HCT116 (cell line): ENCODE measurements at regions not wholly inside any gene's neighbourhood (a gene's known extent, or its start where the extent isn't known, plus 50 kb on each side); places are given as distances from the start of the nearest gene placed in this dataset.

Experiments used
- ATAC-seq: fragments of 200-7000 bp; cut with Tn5 transposase; 2 replicates; pipeline ENCODE4 v1.9.1; 2020; ENCODE audit warnings: mild to moderate bottlenecking, moderate library complexity
- BruUV-seq: library from RNA; stranded (reverse); fragments of 400-500 nt; replicated peaks from 2 replicates; lab custom pipeline; 2021; lab: Mats Ljungman, UMichigan
- CTCF ChIA-PET: fragments of 300-600 bp; sonication (Branson Sonifier 250); formaldehyde crosslinking; loops from one replicate; lab custom pipeline; 2021; ENCODE audit warnings: antibody characterized with exemption; lab: Charles Lee
- POLR2A ChIA-PET: fragments of 300-600, 350-600 bp; sonication (Branson Sonifier 250); formaldehyde crosslinking; loops from one replicate; lab custom pipeline; 2021; ENCODE audit warnings: antibody characterized with exemption; lab: Charles Lee
- RAD21 ChIA-PET, 2 experiments: fragments of 300-600 bp; sonication (Branson Sonifier 250); formaldehyde crosslinking; loops; one replicate each; lab custom pipeline; 2023; ENCODE audit warnings: low total read pairs in 2 of 2; ENCODE audit not compliant: uncharacterized antibody in 2 of 2, unreplicated experiment in 2 of 2, low non-redundant PET in 1 of 2; lab: Charles Lee
- DNase-seq: peaks from one replicate; pipeline ENCODE4 v3.0.0-alpha.2; 2010; ENCODE audit warnings: low read depth, low spot score
- H2AFZ ChIP-seq: fragments of 200-600 bp; shearing (Covaris generic), sonication (generic); 2 replicates; pipeline ENCODE4 v1.6.1; 2017; ENCODE audit warnings: low read depth, mixed run types, mixed read lengths, antibody characterized with exemption, low read length; ENCODE audit not compliant: poor library complexity, severe bottlenecking
- H3K27ac ChIP-seq: 2 replicates; pipeline ENCODE4 v1.5.1; 2012; ENCODE audit warnings: low read depth, low read length
- H3K27me3 ChIP-seq: fragments of 200-600 bp; sonication (generic); 2 replicates; pipeline ENCODE4 v1.6.1; 2016; ENCODE audit warnings: mixed run types, low read length, mixed read lengths; ENCODE audit not compliant: insufficient read depth
- H3K36me3 ChIP-seq, 2 experiments: fragments of 200-500 bp in 1 of 2; fragments of 200-600 bp in 1 of 2; sonication (Bioruptor generic) in 1 of 2; sonication (generic) in 1 of 2; 2 replicates each; pipeline versions ENCODE4 v1.5.1 to v1.6.1; 2014 to 2016; ENCODE audit warnings: low read length in 2 of 2, inconsistent platforms in 1 of 2, mixed read lengths in 1 of 2, mixed run types in 1 of 2; ENCODE audit not compliant: insufficient read depth in 2 of 2, control insufficient read depth in 1 of 2
- H3K4me1 ChIP-seq, 2 experiments: fragments of 200-600 bp in 1 of 2; sonication (generic) in 1 of 2; 2 replicates each; pipeline versions ENCODE4 v1.5.1 to v1.6.1; 2012 to 2017; ENCODE audit warnings: low read length in 2 of 2, inconsistent platforms in 1 of 2, mild to moderate bottlenecking in 1 of 2, mixed read lengths in 1 of 2, mixed run types in 1 of 2, moderate library complexity in 1 of 2; ENCODE audit not compliant: insufficient read depth in 2 of 2, control insufficient read depth in 1 of 2
- H3K4me2 ChIP-seq: fragments of 200-600 bp; sonication (generic); 2 replicates; pipeline ENCODE4 v1.6.1; 2017; ENCODE audit warnings: mixed run types, low read length, mixed read lengths
- H3K4me3 ChIP-seq, 2 experiments: fragments of 200-600 bp in 1 of 2; sonication (generic) in 1 of 2; replicated peaks in 1 of 2; 2 replicates each; pipeline ENCODE4 v1.5.1; 2011 to 2016; ENCODE audit warnings: low read length in 2 of 2, control low read depth in 1 of 2, low read depth in 1 of 2, mild to moderate bottlenecking in 1 of 2, mixed read lengths in 1 of 2, mixed run types in 1 of 2
- H3K79me2 ChIP-seq: fragments of 200-600 bp; sonication (generic); 2 replicates; pipeline ENCODE4 v1.6.1; 2017; ENCODE audit warnings: mild to moderate bottlenecking, mixed run types, low read length, moderate library complexity, mixed read lengths; ENCODE audit not compliant: insufficient read depth
- H3K9ac ChIP-seq: fragments of 200-600 bp; sonication (generic); 2 replicates; pipeline ENCODE4 v1.6.1; 2016; ENCODE audit warnings: low read length, mixed read lengths
- H3K9me2 ChIP-seq: fragments of 200-600 bp; sonication (generic), shearing (Covaris generic); 2 replicates; pipeline ENCODE4 v1.6.1; 2017; ENCODE audit warnings: mixed run types, mild to moderate bottlenecking, moderate library complexity; ENCODE audit not compliant: insufficient read depth
- H3K9me3 ChIP-seq, 2 experiments: fragments of 200-500 bp in 1 of 2; fragments of 200-600 bp in 1 of 2; sonication (Bioruptor generic) in 1 of 2; sonication (generic) in 1 of 2; 2 replicates each; pipeline ENCODE4 v1.6.1; 2014 to 2017; ENCODE audit warnings: low read length in 2 of 2, mixed read lengths in 2 of 2, inconsistent platforms in 1 of 2, low read depth in 1 of 2, mild to moderate bottlenecking in 1 of 2, mixed run types in 1 of 2, moderate library complexity in 1 of 2; ENCODE audit not compliant: control insufficient read depth in 1 of 2, insufficient read depth in 1 of 2
- H4K20me1 ChIP-seq: fragments of 200-600 bp; sonication (generic), shearing (Covaris generic); 2 replicates; pipeline ENCODE4 v1.6.1; 2017; ENCODE audit warnings: mixed run types, mild to moderate bottlenecking, moderate library complexity; ENCODE audit not compliant: insufficient read depth
- CBX3 ChIP-seq: IDR thresholded peaks from 2 replicates; pipeline ENCODE4 v1.6.1; 2012; ENCODE audit warnings: low read depth
- CEBPB ChIP-seq: IDR thresholded peaks from 2 replicates; pipeline ENCODE4 v1.6.1; 2012; ENCODE audit warnings: low read depth
- EGR1 ChIP-seq: IDR thresholded peaks from 2 replicates; pipeline ENCODE4 v1.6.1; 2012; ENCODE audit warnings: low read depth
- ELF1 ChIP-seq: IDR thresholded peaks from 2 replicates; pipeline ENCODE4 v1.6.1; 2012; ENCODE audit warnings: low read depth, borderline replicate concordance
- EZH2 ChIP-seq: fragments of 200-600 bp; sonication (generic); IDR thresholded peaks from 2 replicates; pipeline ENCODE4 v1.6.1; 2017; ENCODE audit warnings: antibody characterized with exemption, mixed run types
- EZH2phosphoT487 ChIP-seq: fragments of 200-600 bp; IDR thresholded peaks from 2 replicates; pipeline ENCODE4 v1.6.1; 2018; ENCODE audit warnings: antibody characterized with exemption, borderline replicate concordance
- FOSL1 ChIP-seq: IDR thresholded peaks from 2 replicates; pipeline ENCODE4 v1.6.1; 2012; ENCODE audit warnings: low read depth
- POLR2A ChIP-seq: IDR thresholded peaks from 2 replicates; pipeline ENCODE4 v1.7.0; 2011; ENCODE audit warnings: borderline replicate concordance; ENCODE audit not compliant: insufficient read depth, insufficient read length; ENCODE audit errors: extremely low read depth
- POLR2AphosphoS5 ChIP-seq: IDR thresholded peaks from 2 replicates; pipeline ENCODE4 v1.6.1; 2011; ENCODE audit warnings: mild to moderate bottlenecking, low read depth, low read length, moderate library complexity
- RAD21 ChIP-seq: IDR thresholded peaks from 2 replicates; pipeline ENCODE4 v1.6.1; 2012; ENCODE audit warnings: low read depth, mild to moderate bottlenecking
- SIN3A ChIP-seq: IDR thresholded peaks from 2 replicates; pipeline ENCODE4 v1.6.1; 2012; ENCODE audit warnings: low read depth
- SP1 ChIP-seq: IDR thresholded peaks from 2 replicates; pipeline ENCODE4 v1.6.1; 2012; ENCODE audit warnings: low read depth
- TCF7L2 ChIP-seq: IDR thresholded peaks from 2 replicates; pipeline ENCODE4 v1.7.0; 2011; ENCODE audit warnings: borderline replicate concordance, inconsistent platforms; ENCODE audit not compliant: insufficient read depth, insufficient read length; ENCODE audit errors: extremely low read depth
- YY1 ChIP-seq: IDR thresholded peaks from 2 replicates; pipeline ENCODE4 v1.6.1; 2011; ENCODE audit warnings: low read length, low read depth, moderate library complexity, mild to moderate bottlenecking; ENCODE audit not compliant: insufficient replicate concordance; ENCODE audit errors: extremely low read depth
- ZFX ChIP-seq: fragments of 450-650 bp; IDR thresholded peaks from 2 replicates; pipeline ENCODE4 v1.6.1; 2017
- ZNF274 ChIP-seq: fragments of 200-500 bp; sonication (Bioruptor generic); IDR thresholded peaks from 2 replicates; pipeline ENCODE4 v1.6.1; 2014; ENCODE audit warnings: mild to moderate bottlenecking, low read depth, low read length, inconsistent platforms
- intact Hi-C: fragments of 100-400 bp; cut with micrococcal nuclease; formaldehyde crosslinking; loops from 2 replicates; pipeline ENCODE4 v1.10.0; 2022
- TF ChIP-seq, protein P1 (sequence below), 3 experiments: fragments of 200-600 bp in 1 of 3; sonication (generic) in 1 of 3; IDR thresholded peaks in 2 of 3; conservative IDR thresholded peaks in 1 of 3; 2 replicates each; pipeline ENCODE4 v1.5.1; 2012 to 2017; ENCODE audit warnings: low read depth in 2 of 3, low read length in 2 of 3, antibody characterized with exemption in 1 of 3, borderline replicate concordance in 1 of 3, control low read depth in 1 of 3, mild to moderate bottlenecking in 1 of 3, mixed read lengths in 1 of 3, mixed run types in 1 of 3, moderate library complexity in 1 of 3; ENCODE audit not compliant: insufficient read depth in 1 of 3
- TF ChIP-seq, protein P2 (sequence below): IDR thresholded peaks from 2 replicates; pipeline ENCODE4 v1.6.1; 2012
- TF ChIP-seq, protein P3 (sequence below): IDR thresholded peaks from 2 replicates; pipeline ENCODE4 v1.6.1; 2012

GRCh38 chr4:142952821-142953580, 106.9 kb upstream of the INPP4B start:
- no peaks in the 10 kb centered on the region for H3K36me3 ChIP-seq
- intact Hi-C loops: no loop called here
- H2AFZ ChIP-seq: no peak overlapping the region
- no peaks in the 10 kb centered on the region for H3K79me2 ChIP-seq
- CTCF ChIA-PET: no interaction called here
- H3K9ac ChIP-seq: no peak overlapping the region
- no peaks in the 10 kb centered on the region for H3K9me3 ChIP-seq
- POLR2A ChIA-PET: no interaction called here
- no peaks in the 10 kb centered on the region for H3K9me2 ChIP-seq
- RAD21 ChIA-PET: no interaction called here
- TF ChIP-seq POLR2AphosphoS5: no peak
- no peak for TF ChIP-seq EZH2phosphoT487
- TF ChIP-seq CBX3: no peak
- no peak for TF ChIP-seq FOSL1
- no peaks in the 10 kb centered on the region for H3K4me1 ChIP-seq
- H4K20me1 ChIP-seq: no peaks in the 10 kb centered on the region
- BruUV-seq: no TSS peak
- ATAC-seq (no peak), DNase-seq (no peak)
- H3K4me3 ChIP-seq: no peak overlapping the region
- H3K27me3 ChIP-seq: no peaks in the 10 kb centered on the region
- H3K27ac ChIP-seq: no peak overlapping the region
- H3K4me2 ChIP-seq: no peak overlapping the region

DNA sequence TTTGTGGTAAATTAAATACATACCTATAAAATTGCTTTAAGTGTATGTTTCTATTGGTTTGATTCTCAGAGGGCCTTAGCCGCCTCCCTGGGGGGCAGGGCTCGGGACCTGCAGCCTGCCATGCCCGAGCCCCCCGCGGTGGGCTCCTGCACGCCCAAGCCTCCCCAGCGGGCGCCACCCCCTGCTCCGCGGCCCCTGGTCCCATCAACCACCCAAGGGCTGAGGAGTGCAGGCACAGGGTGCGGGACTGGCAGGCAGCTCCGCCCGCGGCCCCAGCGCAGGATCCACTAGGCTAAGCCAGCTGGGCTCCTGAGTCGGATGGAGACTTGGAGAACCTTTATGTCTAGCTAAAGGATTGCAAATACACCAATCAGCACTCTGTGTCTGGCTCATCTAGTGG, 108.3 kb upstream of the INPP4B start:
- no peaks in the 10 kb centered on the region for H3K4me1 ChIP-seq
- no peak for TF ChIP-seq EGR1
- TF ChIP-seq, protein P1, sequence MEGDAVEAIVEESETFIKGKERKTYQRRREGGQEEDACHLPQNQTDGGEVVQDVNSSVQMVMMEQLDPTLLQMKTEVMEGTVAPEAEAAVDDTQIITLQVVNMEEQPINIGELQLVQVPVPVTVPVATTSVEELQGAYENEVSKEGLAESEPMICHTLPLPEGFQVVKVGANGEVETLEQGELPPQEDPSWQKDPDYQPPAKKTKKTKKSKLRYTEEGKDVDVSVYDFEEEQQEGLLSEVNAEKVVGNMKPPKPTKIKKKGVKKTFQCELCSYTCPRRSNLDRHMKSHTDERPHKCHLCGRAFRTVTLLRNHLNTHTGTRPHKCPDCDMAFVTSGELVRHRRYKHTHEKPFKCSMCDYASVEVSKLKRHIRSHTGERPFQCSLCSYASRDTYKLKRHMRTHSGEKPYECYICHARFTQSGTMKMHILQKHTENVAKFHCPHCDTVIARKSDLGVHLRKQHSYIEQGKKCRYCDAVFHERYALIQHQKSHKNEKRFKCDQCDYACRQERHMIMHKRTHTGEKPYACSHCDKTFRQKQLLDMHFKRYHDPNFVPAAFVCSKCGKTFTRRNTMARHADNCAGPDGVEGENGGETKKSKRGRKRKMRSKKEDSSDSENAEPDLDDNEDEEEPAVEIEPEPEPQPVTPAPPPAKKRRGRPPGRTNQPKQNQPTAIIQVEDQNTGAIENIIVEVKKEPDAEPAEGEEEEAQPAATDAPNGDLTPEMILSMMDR (IDR thresholded peaks at IDR 0.05 in 2 of 3, conservative IDR thresholded peaks at IDR 0.05 in 1 of 3; ENCODE audit: borderline replicate concordance in 1 of 3, insufficient read depth in 1 of 3, low read depth in 2 of 3, low read length in 2 of 3): no peak
- TF ChIP-seq SIN3A: no peak
- TF ChIP-seq CBX3: no peak
- TF ChIP-seq FOSL1: no peak
- TF ChIP-seq, protein P2, sequence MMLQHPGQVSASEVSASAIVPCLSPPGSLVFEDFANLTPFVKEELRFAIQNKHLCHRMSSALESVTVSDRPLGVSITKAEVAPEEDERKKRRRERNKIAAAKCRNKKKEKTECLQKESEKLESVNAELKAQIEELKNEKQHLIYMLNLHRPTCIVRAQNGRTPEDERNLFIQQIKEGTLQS: no peak
- TF ChIP-seq, protein P3, sequence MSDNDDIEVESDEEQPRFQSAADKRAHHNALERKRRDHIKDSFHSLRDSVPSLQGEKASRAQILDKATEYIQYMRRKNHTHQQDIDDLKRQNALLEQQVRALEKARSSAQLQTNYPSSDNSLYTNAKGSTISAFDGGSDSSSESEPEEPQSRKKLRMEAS: no peak
- TF ChIP-seq POLR2A: no peak
- TF ChIP-seq SP1: no peak
- no peak for TF ChIP-seq ZFX
- TF ChIP-seq YY1: no peak
- no peak for TF ChIP-seq EZH2phosphoT487
- TF ChIP-seq ELF1: no peak
- TF ChIP-seq RAD21: no peak
- no peak for TF ChIP-seq ZNF274
- TF ChIP-seq CEBPB: no peak
- TF ChIP-seq TCF7L2: no peak
- no peak for TF ChIP-seq EZH2
- no peaks in the 10 kb centered on the region for H3K9me3 ChIP-seq
- H3K36me3 ChIP-seq: no peaks in the 10 kb centered on the region
- no peak overlapping the region for H3K4me3 ChIP-seq
- no TSS peak for BruUV-seq
- H4K20me1 ChIP-seq: no peaks in the 10 kb centered on the region
- no peaks in the 10 kb centered on the region for H3K27me3 ChIP-seq
- H3K79me2 ChIP-seq: no peaks in the 10 kb centered on the region
- no peak for ATAC-seq
- H3K4me2 ChIP-seq: no peak overlapping the region
- H3K9me2 ChIP-seq: no peaks in the 10 kb centered on the region
- no peak overlapping the region for H2AFZ ChIP-seq
- intact Hi-C loops: no loop called here
- ChIA-PET POLR2A (no interaction called here), CTCF (no interaction called here), RAD21 (no interaction called here)
- no peak overlapping the region for H3K9ac ChIP-seq
- no peak overlapping the region for H3K27ac ChIP-seq
- DNase-seq: no peak
